ENCODE measurements at regions not wholly inside any gene's neighbourhood (a gene's known extent, or its start where the extent isn't known, plus 50 kb on each side); places are given as distances from the start of the nearest gene placed in this dataset.

DNA sequence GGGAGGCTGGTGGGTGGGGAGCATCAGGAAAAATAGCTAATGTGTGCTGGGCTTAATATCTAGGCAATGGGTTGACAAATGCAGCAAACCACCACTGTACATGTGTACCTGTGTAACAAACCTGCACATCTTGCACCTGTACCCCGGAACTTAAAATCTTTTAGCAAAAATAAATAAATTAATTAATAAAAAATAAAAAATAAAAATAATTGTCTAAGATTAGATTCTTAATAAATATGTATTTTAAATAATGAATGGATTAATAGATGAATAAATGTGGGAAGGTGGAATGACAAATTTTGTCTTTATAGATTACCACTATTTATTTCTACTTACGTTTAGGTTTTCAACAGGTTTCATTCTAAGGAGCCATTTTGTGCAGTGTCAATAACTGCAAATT lies 563.5 kb upstream of the B3GALT2 start:
- H3K4me3 ChIP-seq (ENCODE audit: low read depth, low read length): no peak overlapping the region
- DNase-seq (ENCODE audit: low read depth): no peak
- no peak for TF ChIP-seq CTCF (conservative IDR thresholded peaks at IDR 0.05; ENCODE audit: low read depth, low read length)

GRCh38 chr1:193747579-193747978 lies 561.2 kb upstream of the B3GALT2 start:
- no peak for TF ChIP-seq CTCF (conservative IDR thresholded peaks at IDR 0.05; ENCODE audit: low read depth, low read length)
- no peak for DNase-seq (ENCODE audit: low read depth)
- H3K4me3 ChIP-seq (ENCODE audit: low read depth, low read length): no peak overlapping the region

DNA sequence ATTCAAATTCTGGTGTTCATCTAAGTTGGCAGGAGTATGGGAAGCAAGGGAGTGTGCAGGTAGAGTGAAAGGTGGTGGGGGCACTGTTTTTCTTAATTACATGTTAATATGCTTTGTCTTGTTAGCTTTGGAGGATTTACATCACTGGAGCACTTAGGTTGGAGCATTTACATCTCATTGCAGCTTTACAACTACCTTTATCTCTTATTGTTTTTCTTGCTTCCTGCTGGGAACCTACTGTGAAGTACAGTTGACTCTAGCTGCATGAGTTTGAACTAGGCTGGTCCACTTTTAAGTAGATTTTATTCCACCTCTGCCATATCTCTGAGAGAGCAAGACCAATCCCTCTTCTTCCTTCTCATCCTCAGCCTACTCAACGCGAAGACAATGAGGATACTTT lies 554.8 kb upstream of the B3GALT2 start:
- TF ChIP-seq CTCF (conservative IDR thresholded peaks at IDR 0.05; ENCODE audit: low read depth, low read length): no peak
- no peak for DNase-seq (ENCODE audit: low read depth)
- H3K4me3 ChIP-seq (ENCODE audit: low read depth, low read length): no peak overlapping the region

DNA sequence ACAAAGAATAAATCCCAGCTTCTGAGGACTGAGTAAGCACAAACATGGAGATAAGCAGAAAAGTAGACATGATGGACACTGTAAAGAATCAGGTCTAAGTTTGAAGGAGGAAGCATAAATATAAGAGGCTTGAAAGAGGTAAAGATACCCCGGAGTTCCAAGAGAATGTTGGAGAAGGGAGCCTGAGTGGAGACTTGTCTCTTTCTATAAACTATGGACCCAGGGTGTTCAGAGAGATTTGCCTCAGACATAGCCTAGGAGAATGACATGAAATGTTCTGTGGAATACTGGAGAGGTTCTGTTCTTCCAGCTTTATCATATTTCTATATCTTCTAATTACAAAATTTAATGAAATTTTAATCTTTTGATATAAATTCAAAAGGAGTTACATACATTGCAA lies 554.3 kb upstream of the B3GALT2 start:
- H3K4me3 ChIP-seq (ENCODE audit: low read depth, low read length): no peak overlapping the region
- no peak for TF ChIP-seq CTCF (conservative IDR thresholded peaks at IDR 0.05; ENCODE audit: low read depth, low read length)
- no peak for DNase-seq (ENCODE audit: low read depth)

DNA sequence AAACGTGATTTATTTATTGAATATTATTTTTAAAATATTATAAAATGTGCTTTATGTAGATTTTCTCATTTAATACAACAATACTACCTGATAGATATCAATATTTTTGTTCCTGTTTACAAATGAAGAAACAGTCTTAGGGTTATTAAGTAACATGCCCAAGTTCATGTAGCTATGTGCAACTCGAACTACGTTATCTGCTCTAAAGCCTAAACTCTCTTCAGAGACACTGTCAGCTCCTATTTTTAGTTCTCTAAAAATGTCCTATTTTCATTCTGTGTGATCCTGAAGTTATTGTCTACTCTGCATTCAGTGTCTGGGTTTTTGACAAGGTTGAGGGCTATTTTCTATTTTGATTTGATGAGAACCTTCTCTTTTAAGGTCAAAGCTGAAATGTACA lies 550.1 kb upstream of the B3GALT2 start:
- TF ChIP-seq CTCF (conservative IDR thresholded peaks at IDR 0.05; ENCODE audit: low read depth, low read length): no peak
- H3K4me3 ChIP-seq (ENCODE audit: low read depth, low read length): no peak overlapping the region
- no peak for DNase-seq (ENCODE audit: low read depth)

DNA sequence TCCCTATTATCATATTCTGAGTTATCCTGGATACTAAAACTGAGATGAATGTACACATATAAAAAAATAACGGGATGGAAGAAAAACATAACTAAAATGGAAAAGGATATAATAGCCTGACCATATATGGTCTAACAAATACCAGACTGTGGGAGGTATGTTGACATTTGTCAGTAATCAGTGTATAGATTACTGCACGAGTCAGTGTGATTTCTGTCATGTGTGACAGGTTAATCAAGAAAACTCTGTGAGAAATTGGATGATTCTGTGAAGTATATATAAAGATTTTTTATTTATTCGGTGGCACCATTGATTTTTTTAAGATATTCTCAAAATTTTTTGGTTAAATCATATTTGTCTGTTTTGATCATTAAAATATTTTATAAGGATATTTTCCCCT lies 547.3 kb upstream of the B3GALT2 start:
- no peak for TF ChIP-seq CTCF (conservative IDR thresholded peaks at IDR 0.05; ENCODE audit: low read depth, low read length)
- H3K4me3 ChIP-seq (ENCODE audit: low read depth, low read length): no peak overlapping the region
- no peak for DNase-seq (ENCODE audit: low read depth)

DNA sequence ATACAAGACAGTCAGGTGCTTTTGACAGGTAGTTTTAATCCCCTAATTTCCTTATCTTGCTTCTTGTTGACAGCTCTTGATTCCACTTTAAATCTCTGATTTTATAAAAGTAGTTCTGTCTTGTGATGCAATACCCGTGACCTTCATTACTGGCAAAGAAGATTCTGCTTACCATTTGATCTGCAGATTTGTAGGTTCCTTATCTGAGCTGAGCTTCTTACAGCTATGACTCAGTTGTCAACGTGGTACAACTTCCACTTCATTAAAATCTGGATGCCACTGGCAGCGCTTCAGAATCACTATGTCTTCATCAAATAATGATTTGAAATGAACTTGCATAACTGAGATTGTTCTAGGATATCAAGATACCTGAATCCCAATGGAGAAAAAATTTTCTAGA lies 543.6 kb upstream of the B3GALT2 start:
- TF ChIP-seq CTCF (conservative IDR thresholded peaks at IDR 0.05; ENCODE audit: low read depth, low read length): no peak
- no peak for DNase-seq (ENCODE audit: low read depth)
- H3K4me3 ChIP-seq (ENCODE audit: low read depth, low read length): no peak overlapping the region

All from epithelial cell of proximal tubule (primary cell).